H1 (cell line): ENCODE measurements at regions not wholly inside any gene's neighbourhood (a gene's known extent, or its start where the extent isn't known, plus 50 kb on each side); places are given as distances from the start of the nearest gene placed in this dataset.

Experiments used
- CTCF ChIA-PET: fragments of 300-600 bp; sonication (Branson Sonifier 250); formaldehyde crosslinking; loops from one replicate; lab custom pipeline; 2021; ENCODE audit not compliant: partially characterized antibody; lab: Charles Lee
- POLR2A ChIA-PET: fragments of 300-600 bp; sonication (Branson Sonifier 250); formaldehyde crosslinking; loops from one replicate; lab custom pipeline; 2021; ENCODE audit warnings: inconsistent platforms; ENCODE audit not compliant: partially characterized antibody; lab: Charles Lee
- DNase-seq, 2 experiments: peaks; one replicate each; pipeline versions ENCODE4 v3.0.0 to v3.0.0-alpha.2; 2010 to 2022; ENCODE audit warnings: low spot score in 2 of 2, low read depth in 1 of 2, mixed read lengths in 1 of 2
- FAIRE-seq: peaks from 2 replicates; lab custom pipeline; 2011; peaks lifted over from hg19 to GRCh38; lab: Jason Lieb, UNC
- H2AFZ ChIP-seq: 2 replicates; pipeline ENCODE4 v1.8.1; 2012; ENCODE audit warnings: low read length, inconsistent platforms
- H2AK5ac ChIP-seq: 2 replicates; pipeline ENCODE4 v1.6.1; 2013; ENCODE audit warnings: low read depth, low read length
- H2BK120ac ChIP-seq: replicated peaks from 2 replicates; pipeline ENCODE3; 2013; ENCODE audit warnings: low read depth, low read length, inconsistent platforms
- H2BK12ac ChIP-seq: 2 replicates; pipeline ENCODE4 v1.6.1; 2013; ENCODE audit warnings: low read depth, low read length
- H2BK15ac ChIP-seq: 2 replicates; pipeline ENCODE4 v1.6.1; 2013; ENCODE audit warnings: low read length
- H2BK20ac ChIP-seq: 2 replicates; pipeline ENCODE4 v1.6.1; 2013; ENCODE audit warnings: low read length
- H2BK5ac ChIP-seq: 2 replicates; pipeline ENCODE4 v1.6.1; 2013; ENCODE audit warnings: low read depth, low read length
- H3K14ac ChIP-seq: 2 replicates; pipeline ENCODE4 v1.6.1; 2013; ENCODE audit warnings: inconsistent platforms; ENCODE audit not compliant: insufficient read length
- H3K18ac ChIP-seq: 2 replicates; pipeline ENCODE4 v1.6.1; 2013; ENCODE audit warnings: low read length; ENCODE audit errors: extremely low read depth
- H3K23ac ChIP-seq: 2 replicates; pipeline ENCODE4 v1.6.1; 2013; ENCODE audit warnings: inconsistent platforms; ENCODE audit not compliant: insufficient read length
- H3K23me2 ChIP-seq: 2 replicates; pipeline ENCODE4 v1.6.1; 2013; ENCODE audit warnings: low read depth, low read length
- H3K27ac ChIP-seq: 2 replicates; pipeline ENCODE4 v1.6.1; 2011; ENCODE audit warnings: low read depth, low read length, inconsistent platforms
- H3K27me3 ChIP-seq, 4 experiments: replicated peaks in 1 of 4; 1 replicate in 1 of 4; 2 replicates in 3 of 4; pipeline versions ENCODE4 v1.6.1 to v1.8.1; 2011 to 2013; ENCODE audit warnings: low read length in 3 of 4, mild to moderate bottlenecking in 3 of 4, inconsistent platforms in 2 of 4, mixed read lengths in 2 of 4, moderate library complexity in 1 of 4; ENCODE audit not compliant: control insufficient read depth in 3 of 4, insufficient read depth in 3 of 4; ENCODE audit errors: extremely low read depth in 1 of 4
- H3K36me3 ChIP-seq, 4 experiments: 2 replicates each; pipeline versions ENCODE4 v1.6.1 to v1.8.1; 2011 to 2013; ENCODE audit warnings: mild to moderate bottlenecking in 4 of 4, low read length in 3 of 4, moderate library complexity in 2 of 4, control low read depth in 1 of 4, inconsistent platforms in 1 of 4; ENCODE audit not compliant: insufficient read depth in 4 of 4, control insufficient read depth in 2 of 4
- H3K4ac ChIP-seq: replicated peaks from 2 replicates; pipeline ENCODE3; 2013; ENCODE audit warnings: low read length, low read depth, mixed read lengths, inconsistent platforms; ENCODE audit not compliant: insufficient read length
- H3K4me1 ChIP-seq, 4 experiments: replicated peaks in 1 of 4; 1 replicate in 1 of 4; 2 replicates in 3 of 4; pipeline versions ENCODE4 v1.6.1 to v1.8.1; 2011 to 2013; ENCODE audit warnings: low read length in 3 of 4, inconsistent platforms in 2 of 4, mixed read lengths in 1 of 4; ENCODE audit not compliant: insufficient read depth in 4 of 4, control insufficient read depth in 3 of 4
- H3K4me2 ChIP-seq, 2 experiments: 2 replicates each; pipeline versions ENCODE4 v1.6.1 to v1.8.1; 2011 to 2013; ENCODE audit warnings: low read depth in 2 of 2, low read length in 2 of 2, control low read depth in 1 of 2, inconsistent platforms in 1 of 2, mild to moderate bottlenecking in 1 of 2; ENCODE audit not compliant: insufficient read depth in 1 of 2
- H3K4me3 ChIP-seq, 4 experiments: fragments of 200-600, 300-600 bp in 1 of 4; sonication (generic), shearing (Covaris generic), sonication (Bioruptor Twin) in 1 of 4; 2 replicates each; pipeline versions ENCODE4 v1.5.1 to v1.8.1; 2011 to 2016; ENCODE audit warnings: low read length in 4 of 4, low read depth in 3 of 4, control low read depth in 2 of 4, inconsistent platforms in 2 of 4, mild to moderate bottlenecking in 2 of 4, mixed read lengths in 1 of 4, moderate library complexity in 1 of 4; ENCODE audit not compliant: insufficient read depth in 2 of 4; ENCODE audit errors: extremely low read depth in 1 of 4
- H3K56ac ChIP-seq: replicated peaks from 2 replicates; pipeline ENCODE3; 2013; ENCODE audit warnings: low read depth, mild to moderate bottlenecking, mixed read lengths, low read length, inconsistent platforms; ENCODE audit not compliant: insufficient read length
- H3K79me1 ChIP-seq: 2 replicates; pipeline ENCODE4 v1.6.1; 2013; ENCODE audit warnings: low read depth, low read length, control low read depth
- H3K79me2 ChIP-seq, 2 experiments: 2 replicates each; pipeline versions ENCODE4 v1.6.1 to v1.8.1; 2012 to 2013; ENCODE audit warnings: low read length in 2 of 2, mild to moderate bottlenecking in 2 of 2, inconsistent platforms in 1 of 2; ENCODE audit not compliant: insufficient read depth in 2 of 2, control insufficient read depth in 1 of 2
- H3K9ac ChIP-seq, 4 experiments: replicated peaks in 1 of 4; 1 replicate in 1 of 4; 2 replicates in 3 of 4; pipeline versions ENCODE4 v1.6.1 to v1.8.1; 2011 to 2013; ENCODE audit warnings: low read depth in 3 of 4, low read length in 3 of 4, control low read depth in 2 of 4, mild to moderate bottlenecking in 2 of 4, moderate library complexity in 2 of 4, inconsistent platforms in 1 of 4; ENCODE audit errors: extremely low read depth in 1 of 4
- H3K9me3 ChIP-seq, 2 experiments: 2 replicates each; pipeline versions ENCODE4 v1.6.1 to v1.8.1; 2012 to 2013; ENCODE audit warnings: mild to moderate bottlenecking in 2 of 2, moderate library complexity in 2 of 2, control low read depth in 1 of 2, inconsistent platforms in 1 of 2, low read depth in 1 of 2, low read length in 1 of 2, mixed read lengths in 1 of 2; ENCODE audit not compliant: insufficient read depth in 2 of 2
- H4K20me1 ChIP-seq, 2 experiments: replicated peaks in 1 of 2; 2 replicates each; pipeline versions ENCODE3 to v1.8.1; 2011 to 2013; ENCODE audit warnings: inconsistent platforms in 2 of 2, low read length in 2 of 2, mild to moderate bottlenecking in 1 of 2; ENCODE audit not compliant: insufficient read depth in 2 of 2, control insufficient read depth in 1 of 2
- H4K5ac ChIP-seq: 2 replicates; pipeline ENCODE4 v1.6.1; 2013; ENCODE audit warnings: low read length, low read depth, mixed read lengths, inconsistent platforms; ENCODE audit not compliant: insufficient read length
- H4K8ac ChIP-seq: 2 replicates; pipeline ENCODE4 v1.8.0; 2013; ENCODE audit warnings: mild to moderate bottlenecking, moderate library complexity, low read length, inconsistent platforms; ENCODE audit not compliant: insufficient read depth; ENCODE audit errors: extremely low read depth
- H4K91ac ChIP-seq: replicated peaks from 2 replicates; pipeline ENCODE3; 2013; ENCODE audit warnings: low read length, mixed read lengths, inconsistent platforms; ENCODE audit not compliant: insufficient read length
- BACH1 ChIP-seq: IDR thresholded peaks from 2 replicates; pipeline ENCODE4 v1.6.1; 2012; ENCODE audit warnings: low read length, improper control_type of control experiment
- CBX5 ChIP-seq: fragments of 300-800, 300-1000 bp; sonication (generic); IDR thresholded peaks from 2 replicates; pipeline ENCODE4 v1.7.1; 2016; ENCODE audit warnings: antibody characterized with exemption, low read length, low read depth
- TAF7 ChIP-seq: optimal IDR thresholded peaks from 2 replicates; pipeline ENCODE3; 2011; ENCODE audit warnings: low read depth, mild to moderate bottlenecking, inconsistent platforms, low read length, moderate library complexity, borderline replicate concordance
- USF2 ChIP-seq: IDR thresholded peaks from 2 replicates; pipeline ENCODE4 v1.6.1; 2011; ENCODE audit warnings: low read length, improper control_type of control experiment
- WGBS, 2 experiments: shearing (Covaris generic) in 1 of 2; methylation state at CpG; one replicate each; pipeline versions ENCODE4 v1.1.6 to v1.1.7; 2013 to 2015; ENCODE audit warnings: low lambda C conversion rate in 2 of 2, mixed read lengths in 2 of 2, inconsistent platforms in 1 of 2, low coverage in 1 of 2, missing lambda C conversion rate in 1 of 2; ENCODE audit not compliant: insufficient replicate concordance in 2 of 2, insufficient coverage in 1 of 2, insufficient read length in 1 of 2; ENCODE audit errors: extremely low coverage in 1 of 2, missing lambda C conversion rate in 1 of 2; 5-methylcytosine and 5-hydroxymethylcytosine counted together

- TF ChIP-seq BACH1, result no peak
- TF ChIP-seq CBX5, result no peak
- TF ChIP-seq USF2, result no peak
- TF ChIP-seq TAF7, result no peak
- DNase-seq, result no peak
These were observed 145.5 kb upstream of the MAMLD1 start for GRCh38 chrX:150217609-150218008.

More at GRCh38 chrX:150217609-150218008, 145.5 kb upstream of the MAMLD1 start:
- no peaks in the 10 kb centered on the region for H4K20me1 ChIP-seq
- H3K79me2 ChIP-seq, result no peaks in the 10 kb centered on the region
- H3K27ac ChIP-seq, result no peak overlapping the region
- no peak overlapping the region for H2BK12ac ChIP-seq
- H3K27me3 ChIP-seq, result peaks cover 0 to 7% (median 4%) of the 10 kb centered on the region in 4 experiments; a peak in 2 of 7 replicates
- no peak overlapping the region; the same call in none of the 2 replicates for H3K18ac ChIP-seq
- no peak overlapping the region for H3K23ac ChIP-seq
- no peak overlapping the region for H3K9ac ChIP-seq
- H2BK20ac ChIP-seq, result no peak overlapping the region
- H3K23me2 ChIP-seq, result no peaks in the 10 kb centered on the region; the same call in 1 of the 2 replicates
- no peak overlapping the region for H4K91ac ChIP-seq
- no peak overlapping the region for H4K8ac ChIP-seq
- H3K4me2 ChIP-seq, result no peak overlapping the region
- no peak overlapping the region for H2BK120ac ChIP-seq
- H3K4me3 ChIP-seq, result no peak overlapping the region
- no peak overlapping the region for H3K56ac ChIP-seq
- no peak for FAIRE-seq
- no peak overlapping the region for H2BK15ac ChIP-seq
- H2AK5ac ChIP-seq, result no peak overlapping the region
- no peak overlapping the region for H3K14ac ChIP-seq
- WGBS, 2 experiments, result 80% methylated on average over 5 of the region's 5 CpGs; no CpG with 5 or more reads in 1 of the 2 experiments
- H2AFZ ChIP-seq, result no peak overlapping the region
- POLR2A ChIA-PET, result no interaction called here
- no peak overlapping the region for H2BK5ac ChIP-seq
- H3K9me3 ChIP-seq, result no peaks in the 10 kb centered on the region
- H3K4ac ChIP-seq, result no peak overlapping the region
- CTCF ChIA-PET, result interaction anchor here (1.0 to 1.3 kb wide), 3 partner anchors 13 to 277 kb away, joined by 3 to 6 read pairs (median 5); no protein-coding TSS in a partner anchor
- no peaks in the 10 kb centered on the region for H3K36me3 ChIP-seq
- peaks cover 2 to 12% (median 5%) of the 10 kb centered on the region in 4 experiments; a peak in 6 of 7 replicates for H3K4me1 ChIP-seq
- H4K5ac ChIP-seq, result no peak overlapping the region
- H3K79me1 ChIP-seq, result no peaks in the 10 kb centered on the region
